Activated T-cell treated with anti-CD3 and anti-CD28 coated beads for 1 hour (primary cell): ENCODE measurements at regions not wholly inside any gene's neighbourhood (a gene's known extent, or its start where the extent isn't known, plus 50 kb on each side); places are given as distances from the start of the nearest gene placed in this dataset.

Source experiments
- DNase-seq: peaks from one replicate; pipeline ENCODE4 v3.0.0-alpha.2; 2020; ENCODE audit warnings: low read depth

GRCh38 chr3:178260887-178261565, 275.2 kb upstream of the KCNMB2 start:
- no peak for DNase-seq

- no peak for DNase-seq
Observed at GRCh38 chr3:178263236-178263916, 272.9 kb upstream of the KCNMB2 start.

GRCh38 chr3:178267158-178267844, 268.9 kb upstream of the KCNMB2 start:
- DNase-seq: no peak

DNA sequence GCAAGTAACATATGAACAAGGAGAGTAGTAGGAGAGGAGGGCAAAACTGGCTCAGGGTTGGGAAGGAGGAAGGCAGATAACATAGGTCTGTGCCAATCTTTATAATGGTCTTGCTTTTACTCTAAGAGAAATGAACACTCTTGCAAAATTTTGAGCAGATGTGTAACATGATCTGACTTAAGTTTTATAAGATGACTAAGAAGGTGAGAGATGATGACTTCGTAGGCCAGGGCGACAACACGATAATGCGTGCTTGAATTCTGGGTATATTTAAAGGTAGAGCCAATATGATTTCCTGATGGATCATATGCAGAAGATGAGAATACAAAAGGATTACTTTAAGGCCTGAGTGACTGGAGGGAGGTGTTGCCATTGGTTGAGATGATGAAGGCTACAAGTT, 265.4 kb upstream of the KCNMB2 start:
- DNase-seq: no peak

GRCh38 chr3:178271740-178272387, 264.4 kb upstream of the KCNMB2 start:
- DNase-seq: no peak

GRCh38 chr3:178272841-178273240, 263.4 kb upstream of the KCNMB2 start:
- no peak for DNase-seq

DNA sequence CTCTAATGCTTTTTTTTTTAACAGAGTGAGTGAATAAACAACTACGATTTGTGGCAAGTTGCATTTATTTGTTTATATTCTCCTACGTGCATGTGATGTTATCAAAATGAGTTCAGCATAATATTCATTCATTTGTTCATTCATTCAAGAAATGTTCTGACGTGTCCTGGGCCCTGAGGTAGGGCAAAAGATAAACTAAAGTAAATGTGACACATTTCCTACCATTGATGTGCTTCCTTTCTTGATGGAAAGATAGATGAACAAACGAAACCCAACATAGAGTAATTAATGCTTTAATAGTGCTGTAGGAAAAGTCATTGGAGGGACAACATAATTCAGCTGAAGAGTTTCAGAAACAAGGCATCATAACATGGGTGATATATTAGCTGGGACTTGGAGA, 261.5 kb upstream of the KCNMB2 start:
- DNase-seq: no peak

DNA sequence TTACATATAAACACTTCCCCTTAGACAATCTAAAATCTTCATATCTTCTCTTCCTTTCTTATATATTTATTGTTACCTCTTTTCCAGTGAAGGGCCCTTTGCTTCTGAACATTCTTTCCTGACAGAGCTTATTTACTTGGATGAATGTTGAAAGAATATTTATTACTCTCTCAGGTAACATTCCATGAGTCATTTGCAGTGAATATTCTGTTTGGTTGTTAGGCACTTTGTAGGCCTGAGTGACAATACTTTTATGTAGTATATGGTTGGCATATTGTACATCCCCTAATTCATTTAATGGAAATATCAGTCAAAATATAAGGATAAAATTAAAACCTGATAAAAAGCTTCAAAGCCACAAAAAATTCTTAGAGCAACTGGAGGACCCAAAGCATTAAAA, 260.9 kb upstream of the KCNMB2 start:
- no peak for DNase-seq

- no peak for DNase-seq
Observed at GRCh38 chr3:178275793-178276192, 260.4 kb upstream of the KCNMB2 start.

GRCh38 chr3:178277605-178278004, 258.6 kb upstream of the KCNMB2 start:
- DNase-seq: no peak

DNA sequence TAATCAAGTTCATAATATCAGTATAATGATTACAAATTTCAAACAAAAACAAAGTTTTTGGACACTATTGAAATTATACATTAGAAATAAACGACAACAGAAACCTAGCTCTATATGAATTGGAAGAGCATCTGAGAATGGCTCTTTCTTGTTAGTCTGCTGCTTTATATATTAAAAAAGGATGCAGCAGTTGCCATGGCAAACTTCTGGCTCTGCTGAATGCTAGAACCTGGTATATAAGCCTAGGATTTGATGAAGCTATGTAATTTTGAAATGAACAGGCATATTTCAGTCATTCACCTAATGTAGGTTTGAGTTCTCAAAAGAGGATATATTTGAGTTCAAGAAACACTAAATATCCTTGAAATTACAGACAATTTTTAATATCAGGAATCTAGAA, 252.7 kb upstream of the KCNMB2 start:
- DNase-seq: no peak

DNA sequence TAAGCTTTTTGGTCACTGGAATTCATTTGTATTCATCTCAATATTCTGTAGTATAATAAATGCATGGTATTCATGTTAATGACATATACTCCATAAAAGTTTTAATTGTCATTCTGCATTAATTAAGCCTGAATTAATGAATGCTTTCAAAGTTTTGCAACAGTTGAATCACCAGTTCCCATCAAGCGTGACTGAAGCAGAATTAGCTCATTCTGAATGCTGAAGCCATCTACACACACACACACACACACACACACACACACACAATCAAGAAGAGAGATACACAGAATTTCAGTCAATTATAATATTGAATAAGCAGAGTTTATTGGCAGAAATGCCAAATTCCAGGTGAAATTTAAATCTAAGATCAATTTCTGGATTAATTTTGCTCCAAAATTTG, 252.1 kb upstream of the KCNMB2 start:
- no peak for DNase-seq

- no peak for DNase-seq
Observed at GRCh38 chr3:178288074-178288473, 248.2 kb upstream of the KCNMB2 start.

DNA sequence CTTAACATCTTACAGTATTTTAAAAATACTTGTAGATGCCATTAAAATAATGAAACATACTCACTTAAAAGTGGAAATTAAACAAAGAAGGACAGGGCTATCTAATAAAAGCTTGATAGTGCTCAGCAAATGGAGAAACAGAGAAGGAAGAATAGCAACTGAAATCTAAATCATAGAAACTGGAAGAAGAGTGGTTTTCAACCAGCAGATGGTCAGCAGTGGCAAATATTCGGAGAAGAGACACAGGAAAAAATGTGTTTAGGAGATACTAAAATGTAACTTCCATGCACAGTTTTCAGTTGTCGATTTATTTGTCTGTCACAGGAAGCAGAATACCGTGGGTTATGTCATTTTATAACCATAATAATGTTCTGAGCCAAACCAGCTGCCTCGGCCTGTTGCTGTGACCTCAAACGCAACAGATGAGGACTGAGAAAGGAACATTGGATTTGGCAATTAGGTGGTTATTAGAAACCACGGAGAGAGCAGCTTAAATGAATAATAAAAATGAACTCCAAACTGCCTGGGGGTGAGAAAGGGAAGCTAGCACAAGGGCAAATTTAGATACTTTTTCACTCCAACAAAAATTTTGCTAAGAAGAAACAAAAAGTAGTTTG, 246.6 kb upstream of the KCNMB2 start:
- no peak for DNase-seq

DNA sequence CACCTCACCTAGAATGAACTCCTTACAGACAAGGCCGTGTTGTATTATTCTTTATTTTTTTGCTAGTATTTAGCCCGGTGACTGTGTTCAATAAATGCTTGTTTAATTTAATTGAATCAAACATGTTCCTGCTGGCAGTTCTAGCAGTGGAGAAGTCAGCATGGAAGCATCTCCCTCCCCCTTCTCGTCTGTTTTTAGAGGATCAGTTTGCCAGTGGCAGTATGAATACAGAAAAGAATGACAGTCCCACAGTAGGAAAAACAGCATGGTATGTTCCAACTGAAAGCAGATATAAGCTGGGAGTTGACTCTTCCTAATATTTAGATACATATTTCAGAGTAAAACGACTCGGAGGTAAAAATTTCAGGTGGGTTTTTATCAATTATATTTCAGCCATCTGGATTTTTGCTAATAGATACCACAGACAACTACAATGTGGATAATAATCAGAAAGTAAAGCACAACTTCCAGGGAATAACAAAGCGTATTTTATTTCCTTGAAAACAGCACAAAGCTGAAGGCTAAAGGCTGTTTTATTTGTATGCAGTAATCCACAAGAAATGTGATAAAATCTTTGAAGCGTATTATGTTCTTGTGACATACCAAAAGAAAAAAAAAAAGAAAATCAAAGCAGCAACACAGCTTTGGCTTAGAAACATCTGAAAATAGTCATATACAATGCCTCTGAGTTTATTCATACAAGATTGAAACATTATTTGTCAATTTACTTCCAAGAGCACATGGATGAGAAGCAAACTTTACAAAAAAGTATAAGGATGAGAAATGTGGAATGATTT, 244.5 kb upstream of the KCNMB2 start:
- no peak for DNase-seq

DNA sequence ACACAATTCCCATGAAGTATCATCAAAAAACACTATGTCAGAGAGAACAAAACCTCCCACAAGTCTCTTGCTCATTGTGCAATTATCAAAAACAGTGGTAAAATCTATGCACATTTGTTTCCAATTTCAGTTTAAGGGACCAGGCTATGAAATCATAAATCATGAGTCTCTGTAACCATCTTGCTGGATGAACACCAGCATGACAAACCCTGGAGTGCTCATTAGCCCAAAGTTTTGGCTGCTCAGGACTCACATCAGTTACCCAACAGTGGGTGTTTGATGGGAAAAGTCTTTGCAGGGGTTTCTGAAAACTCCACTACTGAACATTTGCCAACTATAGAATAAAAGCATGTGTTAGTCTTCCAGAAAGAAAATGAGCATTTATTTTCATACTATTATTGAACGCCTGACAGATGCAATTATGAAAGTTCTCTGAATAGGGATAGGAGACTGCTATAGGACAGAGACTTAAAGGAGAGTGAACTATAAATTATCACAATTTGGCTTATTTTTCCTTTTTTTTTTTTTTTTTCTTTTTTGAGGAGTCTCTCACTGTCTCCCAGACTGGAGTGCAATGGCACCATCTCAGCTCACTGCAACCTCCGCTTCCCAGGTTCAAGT, 240.8 kb upstream of the KCNMB2 start:
- DNase-seq: no peak

GRCh38 chr3:178297199-178297598, 239.0 kb upstream of the KCNMB2 start:
- no peak for DNase-seq

DNA sequence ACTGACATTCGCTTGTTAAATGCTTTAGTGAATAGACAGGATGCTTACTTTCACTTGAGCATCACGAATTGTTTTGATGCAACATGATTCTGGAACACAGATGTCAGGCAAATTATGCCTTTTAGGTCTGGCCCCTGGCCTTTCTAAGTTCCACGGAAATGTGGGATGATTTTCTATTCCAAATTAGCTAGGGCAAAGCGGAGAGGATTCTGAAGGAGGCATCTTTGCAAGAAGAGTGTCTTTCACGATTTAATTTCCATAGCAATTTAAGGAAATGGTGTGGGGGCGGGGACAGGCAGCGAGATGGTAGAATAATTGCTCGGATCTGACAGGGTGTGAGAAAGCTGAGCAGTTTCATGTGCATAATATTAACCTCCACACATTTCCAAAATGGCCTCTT, 238.5 kb upstream of the KCNMB2 start:
- DNase-seq: no peak

DNA sequence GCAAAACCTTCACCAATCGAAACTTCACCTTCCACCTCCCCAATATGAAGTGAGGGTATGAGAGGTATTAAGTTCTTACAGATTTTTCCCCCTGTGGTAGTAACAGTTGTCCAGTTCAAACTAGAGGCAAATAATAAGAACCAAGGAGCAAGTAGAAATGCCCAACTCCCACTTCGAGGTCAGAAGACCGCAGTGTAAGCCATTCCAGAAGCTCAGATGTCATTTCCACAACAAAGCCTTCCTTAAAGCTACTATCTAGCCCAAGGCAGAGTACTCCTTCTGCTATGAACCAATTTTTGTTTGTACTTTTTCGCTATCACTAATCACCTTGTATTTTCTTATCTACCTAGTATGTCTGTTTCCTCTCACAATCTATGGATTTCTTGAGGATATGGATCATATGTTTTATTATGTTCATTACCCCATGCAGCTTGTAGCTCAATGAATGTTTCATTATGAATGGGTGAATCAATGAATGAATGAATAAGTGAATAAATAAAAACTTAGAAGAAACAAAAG, 235.7 kb upstream of the KCNMB2 start:
- no peak for DNase-seq

- no peak for DNase-seq
Observed at GRCh38 chr3:178302966-178303930, 233.0 kb upstream of the KCNMB2 start.
